ENCODE measurements at regions not wholly inside any gene's neighbourhood (a gene's known extent, or its start where the extent isn't known, plus 50 kb on each side); places are given as distances from the start of the nearest gene placed in this dataset.

- TF ChIP-seq CTCF (IDR thresholded peaks at IDR 0.05; ENCODE audit: borderline replicate concordance, extremely low read depth, low read length, poor library complexity, severe bottlenecking) (no peak), EZH2 (IDR thresholded peaks at IDR 0.05; ENCODE audit: borderline replicate concordance, low read depth, low read length, severe bottlenecking) (no peak)
Observed at GRCh38 chr10:33441561-33441960, 107.1 kb upstream of the NRP1 start.
